Activated CD4-positive, alpha-beta T cell treated with anti-CD3 and anti-CD28 coated beads, Interleukin-2, amount 10 ng/mL, durations not matched to agents 24 days and 14 days (primary cell): ENCODE measurements at regions not wholly inside any gene's neighbourhood (a gene's known extent, or its start where the extent isn't known, plus 50 kb on each side); places are given as distances from the start of the nearest gene placed in this dataset.

Experiments
- DNase-seq: peaks from one replicate; pipeline ENCODE4 v3.0.0; 2022
- H3K27ac Mint-ChIP-seq: one replicate; pipeline ENCODE4 v1.8.0; 2022; ENCODE audit warnings: mild to moderate bottlenecking, mixed read lengths
- H3K27me3 Mint-ChIP-seq: one replicate; pipeline ENCODE4 v1.8.0; 2022; ENCODE audit warnings: mixed read lengths
- H3K36me3 Mint-ChIP-seq: one replicate; pipeline ENCODE4 v1.8.0; 2022; ENCODE audit warnings: low read depth, mild to moderate bottlenecking, mixed read lengths
- H3K4me1 Mint-ChIP-seq: one replicate; pipeline ENCODE4 v1.8.0; 2021; ENCODE audit warnings: mixed read lengths
- H3K4me3 Mint-ChIP-seq: one replicate; pipeline ENCODE4 v1.8.0; 2022; ENCODE audit warnings: mild to moderate bottlenecking, moderate library complexity, mixed read lengths
- H3K9me3 Mint-ChIP-seq: one replicate; pipeline ENCODE4 v1.8.0; 2021; ENCODE audit warnings: mixed read lengths
- intact Hi-C: fragments of 100-400 bp; cut with micrococcal nuclease; formaldehyde crosslinking; loops from one replicate; pipeline ENCODE4 v1.15.1; 2023

- peaks cover 8% of the 10 kb centered on the region for H3K27me3 Mint-ChIP-seq
- no peak overlapping the region for H3K27ac Mint-ChIP-seq
- H3K4me1 Mint-ChIP-seq, result peaks cover 4% of the 10 kb centered on the region
- DNase-seq, result no peak
- no peaks in the 10 kb centered on the region for H3K9me3 Mint-ChIP-seq
- no peaks in the 10 kb centered on the region for H3K36me3 Mint-ChIP-seq
- intact Hi-C loops, result no loop called here
- no peak overlapping the region for H3K4me3 Mint-ChIP-seq
Measured at GRCh38 chr14:49487238-49487637, 98.9 kb downstream of the RPS29 start.

GRCh38 chr14:49485290-49485689 is 100.9 kb downstream of the RPS29 start:
- Mint-ChIP-seq H3K4me3 (no peak overlapping the region), H3K4me1 (peaks cover 4% of the 10 kb centered on the region), H3K36me3 (no peaks in the 10 kb centered on the region), H3K9me3 (peaks cover 8% of the 10 kb centered on the region), H3K27ac (no peak overlapping the region), H3K27me3 (peaks cover 8% of the 10 kb centered on the region)
- DNase-seq, result no peak
- intact Hi-C loops, result no loop called here

DNA sequence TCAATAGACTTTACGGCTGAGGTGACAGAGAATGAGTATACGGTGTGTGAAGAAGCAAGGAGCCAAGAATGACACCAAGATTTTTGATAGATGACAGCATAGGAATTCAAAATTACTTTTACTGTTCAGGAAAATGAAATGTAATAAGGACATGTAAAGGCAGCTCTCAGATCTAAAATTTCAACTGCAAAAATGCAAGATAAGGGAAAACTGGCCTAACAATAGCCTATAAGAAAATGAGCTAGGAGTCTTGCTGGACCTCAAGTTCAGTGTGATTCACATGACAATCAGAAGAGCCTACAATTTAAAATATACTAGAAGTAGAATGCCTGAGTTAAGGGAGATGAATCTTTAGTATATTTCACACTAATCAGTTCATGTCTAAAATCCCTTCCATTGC is 102.0 kb downstream of the RPS29 start:
- H3K4me1 Mint-ChIP-seq, result peaks cover 4% of the 10 kb centered on the region
- no peak overlapping the region for H3K4me3 Mint-ChIP-seq
- H3K9me3 Mint-ChIP-seq, result peaks cover 9% of the 10 kb centered on the region
- intact Hi-C loops, result no loop called here
- H3K36me3 Mint-ChIP-seq, result no peaks in the 10 kb centered on the region
- no peak overlapping the region for H3K27ac Mint-ChIP-seq
- no peak for DNase-seq
- H3K27me3 Mint-ChIP-seq, result peaks cover 8% of the 10 kb centered on the region

DNA sequence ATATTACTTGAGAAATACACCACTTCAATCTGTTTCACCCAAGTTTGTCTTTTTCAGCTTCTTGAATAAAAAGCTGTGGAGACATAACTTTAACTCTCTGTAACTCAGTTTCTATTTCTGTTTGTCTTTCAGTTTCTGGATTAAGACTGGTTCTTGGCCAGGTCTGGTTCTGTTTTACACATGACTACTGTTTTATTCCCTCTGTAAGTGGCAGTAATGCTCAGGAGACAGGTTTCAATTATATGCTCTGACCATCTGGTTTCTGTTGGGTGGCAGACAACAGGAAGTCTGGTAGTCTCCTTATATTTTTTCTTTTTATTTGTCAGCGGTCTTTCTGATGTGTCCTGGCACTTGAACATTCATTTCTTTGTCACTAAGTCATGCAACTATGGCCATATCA is 102.9 kb downstream of the RPS29 start:
- Mint-ChIP-seq H3K27ac (no peak overlapping the region), H3K4me3 (no peak overlapping the region), H3K9me3 (peaks cover 9% of the 10 kb centered on the region), H3K4me1 (peaks cover 4% of the 10 kb centered on the region), H3K27me3 (peaks cover 8% of the 10 kb centered on the region), H3K36me3 (no peaks in the 10 kb centered on the region)
- DNase-seq, result no peak
- intact Hi-C loops, result no loop called here

- Mint-ChIP-seq H3K9me3 (peaks cover 9% of the 10 kb centered on the region), H3K36me3 (no peaks in the 10 kb centered on the region)
- no peak for DNase-seq
Measured at GRCh38 chr14:49480979-49481498, 105.1 kb downstream of the RPS29 start.

DNA sequence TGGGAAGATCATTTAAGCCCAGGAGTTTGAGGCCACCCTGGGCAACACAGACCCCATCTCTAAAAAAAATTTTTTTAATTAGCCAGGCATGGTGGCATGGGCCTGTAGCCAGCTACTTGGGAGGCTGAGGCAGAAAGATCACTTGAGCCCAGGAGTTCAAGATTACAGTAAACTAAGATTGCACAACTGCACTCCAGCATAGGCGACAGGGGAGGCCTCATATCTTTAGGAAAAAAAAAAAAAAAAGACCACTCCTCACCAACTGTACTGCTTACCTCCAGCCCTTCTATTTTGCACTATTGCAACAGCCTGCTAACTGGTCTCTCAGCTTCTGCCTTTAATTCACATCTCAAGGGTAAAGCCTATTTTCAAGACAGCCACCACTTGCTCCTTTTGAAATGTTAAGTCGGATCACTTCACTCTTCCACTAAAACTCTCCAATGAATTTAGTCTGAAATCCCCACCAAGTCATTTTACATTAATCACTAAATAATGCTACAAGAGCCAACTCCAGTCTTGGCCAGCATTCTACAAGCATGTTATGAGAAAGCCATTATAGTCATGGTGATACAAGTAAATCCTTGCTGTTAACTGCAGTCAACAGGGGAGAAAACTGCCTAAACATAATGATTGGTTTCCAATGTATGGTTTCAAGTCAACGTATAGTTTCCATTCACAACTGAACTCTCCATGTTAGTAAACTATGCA is 106.0 kb downstream of the RPS29 start:
- intact Hi-C loops, result no loop called here
- H3K4me3 Mint-ChIP-seq, result no peak overlapping the region
- H3K4me1 Mint-ChIP-seq, result peaks cover 4% of the 10 kb centered on the region
- H3K36me3 Mint-ChIP-seq, result no peaks in the 10 kb centered on the region
- no peak overlapping the region for H3K27ac Mint-ChIP-seq
- no peak for DNase-seq
- peaks cover under 1% of the 10 kb centered on the region for H3K27me3 Mint-ChIP-seq
- peaks cover 9% of the 10 kb centered on the region for H3K9me3 Mint-ChIP-seq

More at GRCh38 chr14:49480979-49481498, 105.1 kb downstream of the RPS29 start:
- H3K4me1 Mint-ChIP-seq, result peaks cover 4% of the 10 kb centered on the region
- intact Hi-C loops, result no loop called here
- no peak overlapping the region for H3K4me3 Mint-ChIP-seq
- peaks cover 6% of the 10 kb centered on the region for H3K27me3 Mint-ChIP-seq
- H3K27ac Mint-ChIP-seq, result no peak overlapping the region

- Mint-ChIP-seq H3K4me3 (no peak overlapping the region), H3K27ac (no peak overlapping the region), H3K36me3 (no peaks in the 10 kb centered on the region)
Measured at GRCh38 chr14:49479432-49479831, 106.7 kb downstream of the RPS29 start.

GRCh38 chr14:49478784-49479183 is 107.4 kb downstream of the RPS29 start:
- H3K36me3 Mint-ChIP-seq, result no peaks in the 10 kb centered on the region
- no peaks in the 10 kb centered on the region for H3K27me3 Mint-ChIP-seq
- peaks cover 9% of the 10 kb centered on the region for H3K9me3 Mint-ChIP-seq
- H3K4me3 Mint-ChIP-seq, result no peak overlapping the region
- intact Hi-C loops, result no loop called here
- H3K4me1 Mint-ChIP-seq, result peaks cover 4% of the 10 kb centered on the region
- no peak for DNase-seq
- no peak overlapping the region for H3K27ac Mint-ChIP-seq

More at GRCh38 chr14:49479432-49479831, 106.7 kb downstream of the RPS29 start:
- H3K4me1 Mint-ChIP-seq, result peaks cover 4% of the 10 kb centered on the region
- H3K9me3 Mint-ChIP-seq, result peaks cover 9% of the 10 kb centered on the region
- no peaks in the 10 kb centered on the region for H3K27me3 Mint-ChIP-seq
- DNase-seq, result no peak
- intact Hi-C loops, result no loop called here

- no peak overlapping the region for H3K4me3 Mint-ChIP-seq
- peaks cover 24% of the 10 kb centered on the region for H3K27me3 Mint-ChIP-seq
- H3K9me3 Mint-ChIP-seq, result no peaks in the 10 kb centered on the region
- intact Hi-C loops, result no loop called here
- DNase-seq, result no peak
- H3K36me3 Mint-ChIP-seq, result no peaks in the 10 kb centered on the region
- H3K4me1 Mint-ChIP-seq, result no peaks in the 10 kb centered on the region
- H3K27ac Mint-ChIP-seq, result no peak overlapping the region
Measured at GRCh38 chr14:49467091-49467490, 119.1 kb downstream of the RPS29 start.

- peaks cover 16% of the 10 kb centered on the region for H3K27me3 Mint-ChIP-seq
- no peaks in the 10 kb centered on the region for H3K9me3 Mint-ChIP-seq
- no peaks in the 10 kb centered on the region for H3K36me3 Mint-ChIP-seq
- no peaks in the 10 kb centered on the region for H3K4me1 Mint-ChIP-seq
- H3K27ac Mint-ChIP-seq, result no peak overlapping the region
- H3K4me3 Mint-ChIP-seq, result no peak overlapping the region
- DNase-seq, result no peak
- intact Hi-C loops, result loop anchor here (5.0 kb wide), 1 partner anchor 122 kb away; the partner anchor contains the start of gene RPS29
Measured at GRCh38 chr14:49464885-49465284, 121.3 kb downstream of the RPS29 start.

DNA sequence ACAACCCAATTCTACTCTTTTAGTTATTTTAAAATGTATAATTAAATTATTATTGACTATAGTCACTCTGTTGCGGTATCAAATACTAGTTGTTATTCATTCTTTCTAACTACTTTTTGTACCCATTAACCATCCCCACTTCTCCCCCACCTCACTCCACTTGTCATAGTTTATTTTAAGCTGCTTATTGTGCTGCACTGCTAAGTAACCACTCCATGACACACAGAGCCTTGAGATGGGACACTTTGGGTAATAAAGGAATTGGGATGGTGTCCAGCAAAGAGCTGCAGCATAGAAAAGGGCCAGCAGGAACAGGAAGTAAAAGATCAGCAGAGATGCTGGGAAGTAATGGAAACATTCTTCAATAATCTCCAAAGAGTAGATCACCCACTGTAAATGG is 123.0 kb downstream of the RPS29 start:
- no peaks in the 10 kb centered on the region for H3K9me3 Mint-ChIP-seq
- H3K36me3 Mint-ChIP-seq, result no peaks in the 10 kb centered on the region
- intact Hi-C loops, result loop anchor here (5.0 kb wide), 1 partner anchor 124 kb away; the partner anchor contains the start of gene RPS29
- H3K4me1 Mint-ChIP-seq, result no peaks in the 10 kb centered on the region
- no peak overlapping the region for H3K4me3 Mint-ChIP-seq
- DNase-seq, result no peak
- H3K27me3 Mint-ChIP-seq, result peaks cover 13% of the 10 kb centered on the region
- no peak overlapping the region for H3K27ac Mint-ChIP-seq

DNA sequence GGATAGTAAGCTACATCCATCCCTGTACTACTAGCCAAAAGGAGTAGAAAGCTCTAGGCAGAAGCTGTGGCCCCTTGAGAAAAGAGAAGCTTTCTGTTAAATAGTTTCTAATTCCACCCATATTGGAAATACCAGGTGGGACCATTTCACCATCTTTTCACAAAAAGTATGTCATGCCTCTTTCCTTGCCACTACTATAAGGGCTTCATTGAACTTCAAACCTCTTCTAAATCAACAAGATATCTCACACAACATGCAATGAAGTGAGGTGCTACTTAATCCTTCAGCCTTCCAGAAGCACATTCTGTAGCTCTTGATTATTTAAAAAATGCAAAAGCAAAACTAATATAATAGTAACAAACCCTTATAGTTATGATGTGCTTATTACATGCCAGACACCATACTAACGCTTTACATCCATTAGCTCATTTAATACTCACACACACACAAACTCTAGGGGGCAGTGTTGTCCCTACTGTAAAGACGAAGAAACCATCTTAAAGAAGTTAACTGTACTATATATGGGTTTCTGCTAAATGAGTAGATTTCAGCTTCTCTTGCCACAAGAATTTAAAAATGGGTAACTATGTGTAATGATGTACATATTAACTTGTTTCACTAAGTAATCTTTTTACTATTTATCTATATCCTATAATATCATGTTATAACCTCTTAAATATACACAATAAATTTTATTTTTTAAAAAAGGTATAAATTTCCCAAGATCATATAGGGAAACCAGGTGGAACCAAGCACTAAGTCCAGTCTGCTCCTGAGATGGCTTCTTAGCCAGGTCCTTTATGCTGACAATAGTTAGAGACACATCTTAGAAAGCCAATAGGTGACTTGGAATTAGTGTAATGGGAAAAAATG is 124.4 kb downstream of the RPS29 start:
- H3K4me1 Mint-ChIP-seq, result no peaks in the 10 kb centered on the region
- DNase-seq, result peak; percentile 88
- intact Hi-C loops, result loop anchor here (1.0 to 5.0 kb wide), 2 partner anchors 36 to 126 kb away; partner anchors contain the start of gene RPS29
- H3K9me3 Mint-ChIP-seq, result no peaks in the 10 kb centered on the region
- H3K27ac Mint-ChIP-seq, result no peak overlapping the region
- peaks cover 16% of the 10 kb centered on the region for H3K27me3 Mint-ChIP-seq
- no peaks in the 10 kb centered on the region for H3K36me3 Mint-ChIP-seq
- no peak overlapping the region for H3K4me3 Mint-ChIP-seq

DNA sequence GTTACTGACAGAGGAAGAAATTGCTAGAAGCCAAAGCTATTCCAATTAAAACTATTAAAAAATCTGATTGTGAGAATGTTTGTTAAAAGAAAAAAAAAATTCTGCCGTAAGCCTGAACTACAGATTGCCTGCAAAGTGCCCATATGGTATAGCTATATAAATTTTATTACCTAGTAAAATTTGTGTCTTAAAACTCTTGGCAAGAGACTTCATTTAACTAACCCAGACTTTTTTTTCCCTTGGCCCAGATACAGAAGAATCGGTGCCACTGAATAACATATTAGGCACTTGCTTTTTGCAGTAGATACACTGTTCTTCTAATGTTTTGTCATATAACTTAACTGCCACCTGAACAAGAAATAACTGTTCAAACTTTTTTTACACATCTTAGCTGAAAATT is 125.5 kb downstream of the RPS29 start:
- Mint-ChIP-seq H3K36me3 (no peaks in the 10 kb centered on the region), H3K9me3 (no peaks in the 10 kb centered on the region), H3K27me3 (peaks cover 16% of the 10 kb centered on the region), H3K27ac (no peak overlapping the region), H3K4me3 (no peak overlapping the region), H3K4me1 (no peaks in the 10 kb centered on the region)
- intact Hi-C loops, result loop anchor here (5.0 kb wide), 1 partner anchor 127 kb away; the partner anchor contains the start of gene RPS29
- no peak for DNase-seq

DNA sequence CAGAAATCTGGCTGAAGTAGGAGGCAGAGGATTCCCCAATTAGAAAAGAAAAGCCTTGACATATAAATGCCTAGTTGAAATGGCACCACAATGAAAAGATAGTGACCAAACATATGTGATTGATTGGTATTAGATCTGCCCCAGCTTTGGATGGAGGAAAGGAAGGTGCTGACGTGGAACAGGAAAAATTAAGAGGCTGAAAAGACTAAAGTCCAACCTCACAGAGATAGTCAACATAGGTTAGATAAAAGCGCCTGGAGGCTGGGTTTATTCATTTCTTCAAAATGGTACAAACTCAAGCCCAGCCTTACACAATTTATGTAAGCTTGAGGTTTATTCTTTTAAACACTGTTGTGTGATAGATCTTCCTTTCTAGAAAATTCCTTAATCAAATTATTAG is 129.6 kb downstream of the RPS29 start:
- Mint-ChIP-seq H3K9me3 (no peaks in the 10 kb centered on the region), H3K27me3 (peaks cover 17% of the 10 kb centered on the region), H3K4me3 (no peak overlapping the region), H3K4me1 (no peaks in the 10 kb centered on the region), H3K27ac (no peak overlapping the region), H3K36me3 (no peaks in the 10 kb centered on the region)
- intact Hi-C loops, result no loop called here
- DNase-seq, result no peak
